ENCODE measurements at regions not wholly inside any gene's neighbourhood (a gene's known extent, or its start where the extent isn't known, plus 50 kb on each side); places are given as distances from the start of the nearest gene placed in this dataset.

DNA sequence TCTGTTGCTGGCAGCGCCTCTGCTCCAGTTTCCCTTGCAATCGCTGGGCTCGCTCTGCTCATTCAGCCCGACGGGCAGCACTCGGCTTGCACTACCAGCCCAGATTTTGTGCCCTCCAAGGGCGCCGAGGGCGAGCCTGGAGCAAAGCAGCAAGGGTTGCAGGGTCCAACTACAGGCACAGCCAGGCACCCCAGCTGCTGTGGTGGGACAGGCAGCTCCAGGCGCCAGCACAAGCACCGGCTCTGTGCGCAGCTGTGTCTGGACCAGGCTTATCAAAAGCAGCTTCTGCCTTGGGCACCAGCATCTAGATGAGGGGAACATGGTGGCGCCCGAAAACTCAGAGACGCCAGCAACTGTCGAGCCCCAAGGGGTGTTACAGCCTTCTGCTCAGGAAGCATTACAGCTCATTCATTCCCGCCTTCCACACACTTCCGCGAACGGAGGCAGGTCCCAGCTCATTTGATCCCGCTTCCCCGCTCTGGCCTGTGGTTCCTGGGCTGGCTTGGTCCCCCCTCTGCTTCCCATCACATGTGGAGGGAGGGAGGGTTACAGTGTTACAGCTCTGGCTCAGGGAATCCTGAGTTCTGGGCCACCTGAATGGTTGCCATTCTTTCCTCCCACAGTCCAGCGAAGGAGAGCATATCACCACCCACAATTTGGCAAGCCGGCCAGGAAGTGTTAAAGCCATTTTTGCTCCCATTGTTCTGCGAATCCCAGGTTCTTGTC, 409.9 kb upstream of the ALCAM start:
- no peak for TF ChIP-seq CTCF (IDR thresholded peaks at IDR 0.05)
- no peak for TF ChIP-seq POLR2A (IDR thresholded peaks at IDR 0.05)
